HG03439 (cell line): ENCODE measurements at regions not wholly inside any gene's neighbourhood (a gene's known extent, or its start where the extent isn't known, plus 50 kb on each side); places are given as distances from the start of the nearest gene placed in this dataset.
"Not testable (repeated sequence)": the region's sequence is repeated elsewhere in the genome, so short reads cannot be mapped to it uniquely, and the experiment has no call there.

Experiments
- ATAC-seq: cut with Tn5 transposase; IDR thresholded peaks from one replicate; pipeline ENCODE4 v1.9.1; 2021; ENCODE audit warnings: mild to moderate bottlenecking, moderate library complexity; ENCODE audit not compliant: unreplicated experiment

GRCh38 chr1:166304131-166304530 lies 137.3 kb upstream of the FAM78B start:
- no peak for ATAC-seq

GRCh38 chr1:166305371-166305770 lies 138.6 kb upstream of the FAM78B start:
- no peak for ATAC-seq

- no peak for ATAC-seq
Observed at GRCh38 chr1:166307261-166308188, 140.7 kb upstream of the FAM78B start.

- ATAC-seq = not testable (repeated sequence)
Observed at GRCh38 chr1:166316306-166316705, 149.5 kb upstream of the FAM78B start.

GRCh38 chr1:166322470-166322869 lies 155.7 kb upstream of the FAM78B start:
- ATAC-seq = no peak

GRCh38 chr1:166327886-166328285 lies 161.1 kb upstream of the FAM78B start:
- ATAC-seq = no peak

- no peak for ATAC-seq
Observed at GRCh38 chr1:166328956-166329355, 162.2 kb upstream of the FAM78B start.

- ATAC-seq = no peak
Observed at GRCh38 chr1:166330096-166330495, 163.3 kb upstream of the FAM78B start.

GRCh38 chr1:166338105-166338504 lies 171.3 kb upstream of the FAM78B start:
- no peak for ATAC-seq

- no peak for ATAC-seq
Observed at GRCh38 chr1:166340709-166341108, 173.9 kb upstream of the FAM78B start.

- ATAC-seq = no peak
Observed at GRCh38 chr1:166343276-166343675, 176.5 kb upstream of the FAM78B start.

GRCh38 chr1:166350490-166350889 lies 183.7 kb upstream of the FAM78B start:
- no peak for ATAC-seq

- no peak for ATAC-seq
Observed at GRCh38 chr1:166351676-166352075, 184.9 kb upstream of the FAM78B start.

GRCh38 chr1:166353213-166353612 lies 186.4 kb upstream of the FAM78B start:
- no peak for ATAC-seq

GRCh38 chr1:166354406-166354805 lies 187.6 kb upstream of the FAM78B start:
- no peak for ATAC-seq

- ATAC-seq = no peak
Observed at GRCh38 chr1:166365081-166365480, 198.3 kb upstream of the FAM78B start.

GRCh38 chr1:166368030-166368429 lies 201.2 kb upstream of the FAM78B start:
- no peak for ATAC-seq

GRCh38 chr1:166377896-166378295 lies 211.1 kb upstream of the FAM78B start:
- ATAC-seq = no peak

GRCh38 chr1:166378805-166379204 lies 212.0 kb upstream of the FAM78B start:
- ATAC-seq = no peak

GRCh38 chr1:166379447-166379846 lies 212.6 kb upstream of the FAM78B start:
- no peak for ATAC-seq

GRCh38 chr1:166383137-166383536 lies 216.3 kb upstream of the FAM78B start:
- no peak for ATAC-seq

- no peak for ATAC-seq
Observed at GRCh38 chr1:166383635-166384346, 217.0 kb upstream of the FAM78B start.
